Esophagus muscularis mucosa (tissue), 4 donors: ENCODE measurements at regions not wholly inside any gene's neighbourhood (a gene's known extent, or its start where the extent isn't known, plus 50 kb on each side); places are given as distances from the start of the nearest gene placed in this dataset.

Experiments used
- EP300 ChIP-seq: sonication (generic); formaldehyde crosslinking; IDR thresholded peaks from one replicate; pipeline ENCODE4 v1.6.1; 2017; ENCODE audit warnings: antibody characterized with exemption
- POLR2A ChIP-seq: fragments of 450-650 bp; IDR thresholded peaks from one replicate; pipeline ENCODE4 v1.6.1; 2017; ENCODE audit warnings: antibody characterized with exemption, moderate library complexity, mild to moderate bottlenecking, low read depth
- TF ChIP-seq, protein P1 (sequence below), 3 experiments: fragments of 200-600 bp in 2 of 3; fragments of 450-650 bp in 1 of 3; sonication (generic) in 2 of 3; IDR thresholded peaks; one replicate each; pipeline ENCODE4 v1.5.1; 2017 to 2019; ENCODE audit warnings: antibody characterized with exemption in 3 of 3, mild to moderate bottlenecking in 2 of 3, moderate library complexity in 1 of 3

DNA sequence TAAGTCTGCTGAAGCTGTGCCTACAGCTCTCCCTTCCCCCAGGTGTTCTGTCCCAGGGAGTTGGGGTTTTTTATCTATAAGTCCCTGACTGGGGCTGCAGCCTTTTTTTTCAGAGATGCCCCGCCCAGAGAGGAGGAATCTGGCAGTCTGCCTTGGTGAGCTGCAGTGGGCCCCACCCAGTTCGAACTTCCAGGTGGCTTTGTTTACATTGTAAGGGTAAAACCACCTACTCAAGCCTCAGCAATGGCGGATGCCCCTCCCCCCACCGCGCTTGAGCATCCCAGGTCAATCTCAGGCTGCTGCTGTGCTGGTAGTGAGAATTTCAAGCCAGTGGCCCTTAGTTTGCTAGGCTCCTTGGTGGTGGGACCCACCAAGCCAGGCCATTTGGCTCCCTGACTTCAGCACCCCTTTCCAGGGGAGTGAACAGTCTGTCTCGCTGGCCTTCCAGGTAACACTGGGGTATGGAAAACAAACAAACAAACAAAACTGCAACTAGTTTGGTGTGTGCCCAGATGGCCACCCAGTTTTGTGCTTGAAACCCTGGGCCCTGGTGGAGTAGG is 189.4 kb downstream of the MFSD1 start:
- TF ChIP-seq, protein P1, sequence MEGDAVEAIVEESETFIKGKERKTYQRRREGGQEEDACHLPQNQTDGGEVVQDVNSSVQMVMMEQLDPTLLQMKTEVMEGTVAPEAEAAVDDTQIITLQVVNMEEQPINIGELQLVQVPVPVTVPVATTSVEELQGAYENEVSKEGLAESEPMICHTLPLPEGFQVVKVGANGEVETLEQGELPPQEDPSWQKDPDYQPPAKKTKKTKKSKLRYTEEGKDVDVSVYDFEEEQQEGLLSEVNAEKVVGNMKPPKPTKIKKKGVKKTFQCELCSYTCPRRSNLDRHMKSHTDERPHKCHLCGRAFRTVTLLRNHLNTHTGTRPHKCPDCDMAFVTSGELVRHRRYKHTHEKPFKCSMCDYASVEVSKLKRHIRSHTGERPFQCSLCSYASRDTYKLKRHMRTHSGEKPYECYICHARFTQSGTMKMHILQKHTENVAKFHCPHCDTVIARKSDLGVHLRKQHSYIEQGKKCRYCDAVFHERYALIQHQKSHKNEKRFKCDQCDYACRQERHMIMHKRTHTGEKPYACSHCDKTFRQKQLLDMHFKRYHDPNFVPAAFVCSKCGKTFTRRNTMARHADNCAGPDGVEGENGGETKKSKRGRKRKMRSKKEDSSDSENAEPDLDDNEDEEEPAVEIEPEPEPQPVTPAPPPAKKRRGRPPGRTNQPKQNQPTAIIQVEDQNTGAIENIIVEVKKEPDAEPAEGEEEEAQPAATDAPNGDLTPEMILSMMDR (IDR thresholded peaks at IDR 0.05), result no peak
- TF ChIP-seq EP300, result no peak
- TF ChIP-seq POLR2A, result no peak
